ENCODE measurements at regions not wholly inside any gene's neighbourhood (a gene's known extent, or its start where the extent isn't known, plus 50 kb on each side); places are given as distances from the start of the nearest gene placed in this dataset.

GRCh38 chr10:23768281-23768680 is 329.4 kb downstream of the OTUD1 start:
- TF ChIP-seq EZH2phosphoT487 (IDR thresholded peaks at IDR 0.05; ENCODE audit: low read depth) (no peak), CTCF (IDR thresholded peaks at IDR 0.05; ENCODE audit: low read depth, low read length) (no peak)
